MM.1S (cell line): ENCODE measurements at regions not wholly inside any gene's neighbourhood (a gene's known extent, or its start where the extent isn't known, plus 50 kb on each side); places are given as distances from the start of the nearest gene placed in this dataset.

Experiments
- EZH2 ChIP-seq: fragments of 300-600 bp; sonication (generic); optimal IDR thresholded peaks from 2 replicates; pipeline ENCODE3; 2017; ENCODE audit warnings: low read depth, mild to moderate bottlenecking, antibody characterized with exemption, low read length, mixed read lengths
- TF ChIP-seq, protein P1 (sequence below): fragments of 300-600 bp; sonication (generic); IDR thresholded peaks from 2 replicates; pipeline ENCODE4 v1.5.1; 2016; ENCODE audit warnings: antibody characterized with exemption, low read length, mixed read lengths

DNA sequence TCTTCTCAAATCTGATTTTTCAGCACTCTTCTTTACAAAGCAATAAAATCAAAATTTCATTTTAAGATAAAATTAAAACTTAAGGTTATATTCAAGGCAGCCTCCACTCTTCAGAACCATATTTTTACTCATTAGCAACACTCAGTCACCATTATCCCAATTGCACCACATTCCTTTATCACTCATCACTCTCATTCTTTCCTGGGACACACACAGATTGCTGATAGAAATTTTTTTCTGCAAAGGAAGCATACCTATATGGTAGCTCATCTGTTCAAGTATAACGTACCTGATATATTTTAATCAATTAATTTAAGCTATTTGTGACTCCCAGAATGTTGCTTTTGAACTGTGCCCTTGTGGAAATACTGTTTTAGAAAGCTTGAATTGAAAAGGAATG is 1559.3 kb upstream of the ZEB2 start:
- TF ChIP-seq, protein P1, sequence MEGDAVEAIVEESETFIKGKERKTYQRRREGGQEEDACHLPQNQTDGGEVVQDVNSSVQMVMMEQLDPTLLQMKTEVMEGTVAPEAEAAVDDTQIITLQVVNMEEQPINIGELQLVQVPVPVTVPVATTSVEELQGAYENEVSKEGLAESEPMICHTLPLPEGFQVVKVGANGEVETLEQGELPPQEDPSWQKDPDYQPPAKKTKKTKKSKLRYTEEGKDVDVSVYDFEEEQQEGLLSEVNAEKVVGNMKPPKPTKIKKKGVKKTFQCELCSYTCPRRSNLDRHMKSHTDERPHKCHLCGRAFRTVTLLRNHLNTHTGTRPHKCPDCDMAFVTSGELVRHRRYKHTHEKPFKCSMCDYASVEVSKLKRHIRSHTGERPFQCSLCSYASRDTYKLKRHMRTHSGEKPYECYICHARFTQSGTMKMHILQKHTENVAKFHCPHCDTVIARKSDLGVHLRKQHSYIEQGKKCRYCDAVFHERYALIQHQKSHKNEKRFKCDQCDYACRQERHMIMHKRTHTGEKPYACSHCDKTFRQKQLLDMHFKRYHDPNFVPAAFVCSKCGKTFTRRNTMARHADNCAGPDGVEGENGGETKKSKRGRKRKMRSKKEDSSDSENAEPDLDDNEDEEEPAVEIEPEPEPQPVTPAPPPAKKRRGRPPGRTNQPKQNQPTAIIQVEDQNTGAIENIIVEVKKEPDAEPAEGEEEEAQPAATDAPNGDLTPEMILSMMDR, result no peak
- TF ChIP-seq EZH2, result no peak
